Activated naive CD8-positive, alpha-beta T cell treated with anti-CD3 and anti-CD28 coated beads, Interleukin-2, amount 50 U/mL, for 24 hours (primary cell): ENCODE measurements at regions not wholly inside any gene's neighbourhood (a gene's known extent, or its start where the extent isn't known, plus 50 kb on each side); places are given as distances from the start of the nearest gene placed in this dataset.

ENCODE experiments used
- ATAC-seq: fragments of 150-1000 bp; cut with Tn5 transposase; one replicate; pipeline ENCODE4 v1.10.0; 2021
- DNase-seq: peaks from one replicate; pipeline ENCODE4 v3.0.0; 2021
- H3K27ac Mint-ChIP-seq: one replicate; pipeline ENCODE4 v1.8.0; 2021; ENCODE audit warnings: mild to moderate bottlenecking, mixed read lengths
- H3K27me3 Mint-ChIP-seq: one replicate; pipeline ENCODE4 v1.8.0; 2021; ENCODE audit warnings: mixed read lengths
- H3K36me3 Mint-ChIP-seq: one replicate; pipeline ENCODE4 v1.8.0; 2021; ENCODE audit warnings: low read depth, mixed read lengths
- H3K4me1 Mint-ChIP-seq: one replicate; pipeline ENCODE4 v1.8.0; 2021; ENCODE audit warnings: mixed read lengths
- H3K4me3 Mint-ChIP-seq: one replicate; pipeline ENCODE4 v1.8.0; 2021; ENCODE audit warnings: mild to moderate bottlenecking, moderate library complexity, mixed read lengths
- H3K9me3 Mint-ChIP-seq: one replicate; pipeline ENCODE4 v1.8.0; 2021; ENCODE audit warnings: mixed read lengths

GRCh38 chr6:132927713-132928112 lies 113.3 kb downstream of the RPS12 start:
- Mint-ChIP-seq H3K4me1 (no peaks in the 10 kb centered on the region), H3K4me3 (no peak overlapping the region), H3K36me3 (no peaks in the 10 kb centered on the region), H3K27me3 (peaks cover 15% of the 10 kb centered on the region), H3K9me3 (no peaks in the 10 kb centered on the region), H3K27ac (no peak overlapping the region)
- ATAC-seq (no peak), DNase-seq (no peak)

- H3K4me3 Mint-ChIP-seq: no peak overlapping the region
- ATAC-seq: no peak
- H3K27ac Mint-ChIP-seq: no peak overlapping the region
- no peaks in the 10 kb centered on the region for H3K4me1 Mint-ChIP-seq
- H3K27me3 Mint-ChIP-seq: peaks cover 25% of the 10 kb centered on the region
- DNase-seq: no peak
- no peaks in the 10 kb centered on the region for H3K36me3 Mint-ChIP-seq
- no peaks in the 10 kb centered on the region for H3K9me3 Mint-ChIP-seq
Measured at GRCh38 chr6:132929141-132929540, 114.8 kb downstream of the RPS12 start.

- no peak overlapping the region for H3K27ac Mint-ChIP-seq
- peaks cover 25% of the 10 kb centered on the region for H3K27me3 Mint-ChIP-seq
- no peaks in the 10 kb centered on the region for H3K4me1 Mint-ChIP-seq
- no peak overlapping the region for H3K4me3 Mint-ChIP-seq
- no peaks in the 10 kb centered on the region for H3K9me3 Mint-ChIP-seq
- ATAC-seq: no peak
- DNase-seq: no peak
- H3K36me3 Mint-ChIP-seq: no peaks in the 10 kb centered on the region
Measured at GRCh38 chr6:132931313-132931712, 116.9 kb downstream of the RPS12 start.

GRCh38 chr6:132931936-132932514 lies 117.7 kb downstream of the RPS12 start:
- no peaks in the 10 kb centered on the region for H3K36me3 Mint-ChIP-seq
- H3K27me3 Mint-ChIP-seq: peaks cover 24% of the 10 kb centered on the region
- H3K27ac Mint-ChIP-seq: no peak overlapping the region
- no peak for DNase-seq
- no peak for ATAC-seq
- H3K4me1 Mint-ChIP-seq: no peaks in the 10 kb centered on the region
- H3K9me3 Mint-ChIP-seq: no peaks in the 10 kb centered on the region
- no peak overlapping the region for H3K4me3 Mint-ChIP-seq

- Mint-ChIP-seq H3K27ac (no peak overlapping the region), H3K27me3 (peaks cover 24% of the 10 kb centered on the region), H3K36me3 (no peaks in the 10 kb centered on the region), H3K4me3 (no peak overlapping the region), H3K9me3 (no peaks in the 10 kb centered on the region), H3K4me1 (no peaks in the 10 kb centered on the region)
- no peak for DNase-seq
- ATAC-seq: no peak
Measured at GRCh38 chr6:132932588-132932987, 118.2 kb downstream of the RPS12 start.

GRCh38 chr6:132933090-132933489 lies 118.7 kb downstream of the RPS12 start:
- ATAC-seq (no peak), DNase-seq (no peak)
- no peaks in the 10 kb centered on the region for H3K36me3 Mint-ChIP-seq
- no peaks in the 10 kb centered on the region for H3K4me1 Mint-ChIP-seq
- H3K27me3 Mint-ChIP-seq: peaks cover 24% of the 10 kb centered on the region
- H3K4me3 Mint-ChIP-seq: no peak overlapping the region
- H3K9me3 Mint-ChIP-seq: no peaks in the 10 kb centered on the region
- no peak overlapping the region for H3K27ac Mint-ChIP-seq

GRCh38 chr6:132934496-132934895 lies 120.1 kb downstream of the RPS12 start:
- ATAC-seq (no peak), DNase-seq (no peak)
- Mint-ChIP-seq H3K27me3 (peaks cover 24% of the 10 kb centered on the region), H3K27ac (no peak overlapping the region), H3K9me3 (peaks cover 7% of the 10 kb centered on the region), H3K4me3 (no peak overlapping the region), H3K4me1 (no peaks in the 10 kb centered on the region), H3K36me3 (no peaks in the 10 kb centered on the region)

- DNase-seq (no peak), ATAC-seq (no peak)
- Mint-ChIP-seq H3K9me3 (peaks cover 7% of the 10 kb centered on the region), H3K4me3 (no peak overlapping the region), H3K27ac (no peak overlapping the region), H3K36me3 (no peaks in the 10 kb centered on the region), H3K4me1 (no peaks in the 10 kb centered on the region), H3K27me3 (peaks cover 18% of the 10 kb centered on the region)
Measured at GRCh38 chr6:132936646-132937045, 122.3 kb downstream of the RPS12 start.

GRCh38 chr6:132937466-132937906 lies 123.1 kb downstream of the RPS12 start:
- no peak overlapping the region for H3K4me3 Mint-ChIP-seq
- no peak overlapping the region for H3K27ac Mint-ChIP-seq
- peaks cover 15% of the 10 kb centered on the region for H3K27me3 Mint-ChIP-seq
- ATAC-seq (no peak), DNase-seq (peak; percentile 22)
- H3K36me3 Mint-ChIP-seq: no peaks in the 10 kb centered on the region
- no peaks in the 10 kb centered on the region for H3K4me1 Mint-ChIP-seq
- peaks cover 7% of the 10 kb centered on the region for H3K9me3 Mint-ChIP-seq

GRCh38 chr6:132948889-132949288 lies 134.5 kb downstream of the RPS12 start:
- Mint-ChIP-seq H3K27ac (no peak overlapping the region), H3K9me3 (no peaks in the 10 kb centered on the region), H3K4me3 (no peak overlapping the region), H3K36me3 (no peaks in the 10 kb centered on the region), H3K4me1 (no peaks in the 10 kb centered on the region), H3K27me3 (peaks cover 13% of the 10 kb centered on the region)
- DNase-seq: no peak
- ATAC-seq: no peak

- no peaks in the 10 kb centered on the region for H3K4me1 Mint-ChIP-seq
Measured at GRCh38 chr6:132950566-132950965, 136.2 kb downstream of the RPS12 start.

GRCh38 chr6:132952031-132952867 lies 137.9 kb downstream of the RPS12 start:
- no peaks in the 10 kb centered on the region for H3K4me1 Mint-ChIP-seq
- DNase-seq (no peak), ATAC-seq (no peak)
- peaks cover 14% of the 10 kb centered on the region for H3K27me3 Mint-ChIP-seq
- no peak overlapping the region for H3K27ac Mint-ChIP-seq
- no peak overlapping the region for H3K4me3 Mint-ChIP-seq
- no peaks in the 10 kb centered on the region for H3K36me3 Mint-ChIP-seq
- H3K9me3 Mint-ChIP-seq: no peaks in the 10 kb centered on the region

More at GRCh38 chr6:132950566-132950965, 136.2 kb downstream of the RPS12 start:
- ATAC-seq (no peak), DNase-seq (no peak)
- no peaks in the 10 kb centered on the region for H3K36me3 Mint-ChIP-seq
- H3K27me3 Mint-ChIP-seq: peaks cover 8% of the 10 kb centered on the region
- H3K9me3 Mint-ChIP-seq: no peaks in the 10 kb centered on the region
- H3K27ac Mint-ChIP-seq: no peak overlapping the region
- H3K4me3 Mint-ChIP-seq: no peak overlapping the region

- Mint-ChIP-seq H3K4me3 (no peak overlapping the region), H3K27ac (no peak overlapping the region), H3K4me1 (no peaks in the 10 kb centered on the region), H3K36me3 (no peaks in the 10 kb centered on the region), H3K9me3 (no peaks in the 10 kb centered on the region), H3K27me3 (peaks cover 20% of the 10 kb centered on the region)
- ATAC-seq (no peak), DNase-seq (no peak)
Measured at GRCh38 chr6:132952986-132953385, 138.6 kb downstream of the RPS12 start.

- Mint-ChIP-seq H3K27me3 (peaks cover 17% of the 10 kb centered on the region), H3K4me3 (no peak overlapping the region), H3K4me1 (no peaks in the 10 kb centered on the region), H3K27ac (no peak overlapping the region), H3K36me3 (no peaks in the 10 kb centered on the region), H3K9me3 (no peaks in the 10 kb centered on the region)
- no peak for ATAC-seq
- DNase-seq: no peak
Measured at GRCh38 chr6:132954222-132954621, 139.9 kb downstream of the RPS12 start.

- no peak for ATAC-seq
- H3K9me3 Mint-ChIP-seq: no peaks in the 10 kb centered on the region
- H3K4me3 Mint-ChIP-seq: no peak overlapping the region
- H3K36me3 Mint-ChIP-seq: no peaks in the 10 kb centered on the region
- peaks cover 13% of the 10 kb centered on the region for H3K27me3 Mint-ChIP-seq
- DNase-seq: no peak
- no peaks in the 10 kb centered on the region for H3K4me1 Mint-ChIP-seq
- H3K27ac Mint-ChIP-seq: no peak overlapping the region
Measured at GRCh38 chr6:132954936-132955335, 140.6 kb downstream of the RPS12 start.
